ENCODE measurements at regions not wholly inside any gene's neighbourhood (a gene's known extent, or its start where the extent isn't known, plus 50 kb on each side); places are given as distances from the start of the nearest gene placed in this dataset.

GRCh38 chr11:128208329-128209137, 378.8 kb downstream of the ETS1 start:
- no peak for TF ChIP-seq CTCF (conservative IDR thresholded peaks at IDR 0.05; ENCODE audit: low read depth, low read length)
- TF ChIP-seq RAD21 (IDR thresholded peaks at IDR 0.05; ENCODE audit: low read length), result no peak
- no peak for TF ChIP-seq SMC3 (IDR thresholded peaks at IDR 0.05; ENCODE audit: low read depth, low read length)
